Endothelial cell (in vitro differentiated cells): ENCODE measurements at regions not wholly inside any gene's neighbourhood (a gene's known extent, or its start where the extent isn't known, plus 50 kb on each side); places are given as distances from the start of the nearest gene placed in this dataset.

Experiments used
- DNase-seq: peaks from one replicate; pipeline ENCODE4 v3.0.0; 2021; ENCODE audit warnings: low spot score
- H3K27ac Mint-ChIP-seq: one replicate; pipeline ENCODE4 v1.8.0; 2021; ENCODE audit warnings: mixed read lengths, inconsistent platforms; ENCODE audit not compliant: unreplicated experiment
- H3K27me3 Mint-ChIP-seq: one replicate; pipeline ENCODE4 v1.8.0; 2021; ENCODE audit warnings: mild to moderate bottlenecking, moderate library complexity, mixed read lengths, inconsistent platforms; ENCODE audit not compliant: unreplicated experiment
- H3K36me3 Mint-ChIP-seq: one replicate; pipeline ENCODE4 v1.8.0; 2021; ENCODE audit warnings: mild to moderate bottlenecking, low read depth, mixed read lengths, inconsistent platforms; ENCODE audit not compliant: unreplicated experiment
- H3K4me1 Mint-ChIP-seq: one replicate; pipeline ENCODE4 v1.8.0; 2021; ENCODE audit warnings: mild to moderate bottlenecking, mixed read lengths, inconsistent platforms; ENCODE audit not compliant: unreplicated experiment
- H3K4me3 Mint-ChIP-seq: one replicate; pipeline ENCODE4 v1.8.0; 2021; ENCODE audit warnings: mild to moderate bottlenecking, mixed read lengths, inconsistent platforms; ENCODE audit not compliant: unreplicated experiment
- H3K9me3 Mint-ChIP-seq: one replicate; pipeline ENCODE4 v1.8.0; 2021; ENCODE audit warnings: mixed read lengths, inconsistent platforms; ENCODE audit not compliant: unreplicated experiment
- TF ChIP-seq, protein P1 (sequence below): fragments of 200-600 bp; sonication (generic); IDR thresholded peaks from one replicate; pipeline ENCODE4 v1.5.0; 2021; ENCODE audit warnings: antibody characterized with exemption; ENCODE audit not compliant: unreplicated experiment

DNA sequence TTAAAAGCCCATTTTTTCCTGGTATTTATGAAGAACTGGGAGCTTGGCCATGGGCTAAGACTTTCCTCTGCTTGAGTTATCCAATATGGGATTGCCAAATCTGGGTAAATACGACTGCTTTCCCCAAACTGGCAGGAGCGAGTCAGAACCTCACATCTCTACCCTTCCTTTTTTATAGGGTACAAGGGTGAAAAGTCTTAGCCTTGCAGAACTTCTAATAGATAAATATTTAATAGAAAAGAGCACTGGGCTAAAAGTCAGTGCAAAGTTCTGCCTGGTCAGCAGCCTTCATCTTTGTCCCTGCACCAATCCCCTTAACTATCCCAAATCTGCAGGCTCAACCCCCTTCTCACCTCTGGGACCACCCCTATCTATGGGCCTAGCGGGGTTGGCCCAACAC lies 61.6 kb upstream of the ACSL1 start:
- no peak for DNase-seq
- no peaks in the 10 kb centered on the region for H3K9me3 Mint-ChIP-seq
- peaks cover 3% of the 10 kb centered on the region for H3K27me3 Mint-ChIP-seq
- H3K4me3 Mint-ChIP-seq, result no peak overlapping the region
- no peak overlapping the region for H3K27ac Mint-ChIP-seq
- peaks cover 2% of the 10 kb centered on the region for H3K4me1 Mint-ChIP-seq
- peaks cover 3% of the 10 kb centered on the region for H3K36me3 Mint-ChIP-seq
- TF ChIP-seq, protein P1, sequence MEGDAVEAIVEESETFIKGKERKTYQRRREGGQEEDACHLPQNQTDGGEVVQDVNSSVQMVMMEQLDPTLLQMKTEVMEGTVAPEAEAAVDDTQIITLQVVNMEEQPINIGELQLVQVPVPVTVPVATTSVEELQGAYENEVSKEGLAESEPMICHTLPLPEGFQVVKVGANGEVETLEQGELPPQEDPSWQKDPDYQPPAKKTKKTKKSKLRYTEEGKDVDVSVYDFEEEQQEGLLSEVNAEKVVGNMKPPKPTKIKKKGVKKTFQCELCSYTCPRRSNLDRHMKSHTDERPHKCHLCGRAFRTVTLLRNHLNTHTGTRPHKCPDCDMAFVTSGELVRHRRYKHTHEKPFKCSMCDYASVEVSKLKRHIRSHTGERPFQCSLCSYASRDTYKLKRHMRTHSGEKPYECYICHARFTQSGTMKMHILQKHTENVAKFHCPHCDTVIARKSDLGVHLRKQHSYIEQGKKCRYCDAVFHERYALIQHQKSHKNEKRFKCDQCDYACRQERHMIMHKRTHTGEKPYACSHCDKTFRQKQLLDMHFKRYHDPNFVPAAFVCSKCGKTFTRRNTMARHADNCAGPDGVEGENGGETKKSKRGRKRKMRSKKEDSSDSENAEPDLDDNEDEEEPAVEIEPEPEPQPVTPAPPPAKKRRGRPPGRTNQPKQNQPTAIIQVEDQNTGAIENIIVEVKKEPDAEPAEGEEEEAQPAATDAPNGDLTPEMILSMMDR, result no peak

DNA sequence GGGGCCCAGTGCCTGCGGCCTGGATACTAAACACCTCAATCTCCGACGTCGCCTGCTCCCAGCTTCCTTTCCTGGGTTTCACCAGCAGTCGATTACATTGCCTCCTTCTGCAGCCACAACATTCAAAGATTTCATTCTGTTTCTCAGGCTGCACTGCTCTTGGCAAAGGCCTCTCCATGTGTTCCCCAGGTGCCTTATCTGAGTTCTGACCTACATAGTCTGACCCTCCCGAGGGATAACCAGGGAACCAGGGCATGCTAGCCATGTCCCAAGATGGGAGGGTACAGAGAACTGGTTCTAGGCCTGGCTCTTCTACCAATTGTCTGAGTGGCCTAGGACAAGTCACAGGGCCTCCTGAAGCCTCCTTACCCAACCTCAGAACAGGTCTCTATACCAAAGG lies 62.2 kb upstream of the ACSL1 start:
- peaks cover 3% of the 10 kb centered on the region for H3K27me3 Mint-ChIP-seq
- H3K36me3 Mint-ChIP-seq, result peaks cover 3% of the 10 kb centered on the region
- H3K9me3 Mint-ChIP-seq, result no peaks in the 10 kb centered on the region
- peaks cover 2% of the 10 kb centered on the region for H3K4me1 Mint-ChIP-seq
- H3K4me3 Mint-ChIP-seq, result no peak overlapping the region
- no peak for DNase-seq
- TF ChIP-seq, protein P1, result no peak
- H3K27ac Mint-ChIP-seq, result no peak overlapping the region

DNA sequence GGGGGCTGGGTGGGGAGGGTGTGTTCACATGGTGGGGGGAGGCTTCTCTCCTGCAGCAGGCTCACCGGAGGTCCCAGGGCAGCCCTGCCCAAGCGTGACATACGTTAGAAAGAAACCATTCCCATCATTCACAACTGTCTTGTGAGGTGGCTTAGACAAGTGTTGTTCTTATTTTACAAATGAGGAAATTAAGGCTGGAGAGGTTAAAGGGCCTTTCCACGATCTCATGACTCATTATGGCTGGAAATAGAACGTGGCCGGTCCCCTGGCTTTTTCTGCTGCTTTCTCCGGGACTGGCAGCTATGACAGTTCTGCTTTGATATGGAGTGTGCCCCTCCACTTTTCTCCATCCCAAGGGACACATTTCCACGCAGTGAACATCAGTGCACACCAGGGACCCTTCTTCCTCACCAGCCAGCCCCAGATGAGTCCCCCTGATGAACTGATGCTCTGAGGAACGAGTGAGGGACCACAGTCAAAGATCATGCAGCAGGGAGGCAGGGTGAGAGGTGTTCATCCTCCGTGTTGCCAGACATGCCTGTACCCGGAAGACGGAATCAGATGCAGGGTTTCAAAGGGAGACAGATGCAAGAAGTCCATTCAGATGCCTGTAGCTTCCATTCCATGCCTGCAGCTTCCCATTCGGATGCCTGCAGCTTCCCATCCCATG lies 64.0 kb upstream of the ACSL1 start:
- Mint-ChIP-seq H3K4me3 (no peak overlapping the region), H3K4me1 (no peaks in the 10 kb centered on the region), H3K27ac (no peak overlapping the region), H3K9me3 (no peaks in the 10 kb centered on the region), H3K36me3 (no peaks in the 10 kb centered on the region), H3K27me3 (peaks cover 3% of the 10 kb centered on the region)
- no peak for DNase-seq
- TF ChIP-seq, protein P1, result no peak

DNA sequence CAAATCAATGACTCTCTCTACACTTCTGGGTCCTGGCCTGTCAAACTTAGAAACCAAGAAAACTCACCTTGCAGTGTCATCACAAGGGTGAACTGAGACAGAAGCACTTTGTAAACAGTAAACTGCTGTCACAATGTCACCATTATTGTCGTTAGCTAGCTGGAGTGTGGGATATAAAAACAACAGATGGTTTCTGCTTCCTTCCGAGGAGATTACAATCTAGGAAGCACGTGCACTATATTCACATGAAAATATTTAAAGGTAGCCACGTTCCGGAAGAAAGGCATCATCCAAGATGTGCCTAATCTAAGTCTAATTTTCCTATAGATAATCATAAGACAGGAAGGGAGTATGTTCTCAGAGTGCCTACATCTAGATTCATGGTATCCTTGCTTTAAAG lies 64.7 kb upstream of the ACSL1 start:
- Mint-ChIP-seq H3K36me3 (no peaks in the 10 kb centered on the region), H3K27ac (no peak overlapping the region), H3K4me3 (no peak overlapping the region), H3K4me1 (no peaks in the 10 kb centered on the region), H3K9me3 (no peaks in the 10 kb centered on the region), H3K27me3 (peaks cover 3% of the 10 kb centered on the region)
- no peak for DNase-seq
- TF ChIP-seq, protein P1, result no peak

DNA sequence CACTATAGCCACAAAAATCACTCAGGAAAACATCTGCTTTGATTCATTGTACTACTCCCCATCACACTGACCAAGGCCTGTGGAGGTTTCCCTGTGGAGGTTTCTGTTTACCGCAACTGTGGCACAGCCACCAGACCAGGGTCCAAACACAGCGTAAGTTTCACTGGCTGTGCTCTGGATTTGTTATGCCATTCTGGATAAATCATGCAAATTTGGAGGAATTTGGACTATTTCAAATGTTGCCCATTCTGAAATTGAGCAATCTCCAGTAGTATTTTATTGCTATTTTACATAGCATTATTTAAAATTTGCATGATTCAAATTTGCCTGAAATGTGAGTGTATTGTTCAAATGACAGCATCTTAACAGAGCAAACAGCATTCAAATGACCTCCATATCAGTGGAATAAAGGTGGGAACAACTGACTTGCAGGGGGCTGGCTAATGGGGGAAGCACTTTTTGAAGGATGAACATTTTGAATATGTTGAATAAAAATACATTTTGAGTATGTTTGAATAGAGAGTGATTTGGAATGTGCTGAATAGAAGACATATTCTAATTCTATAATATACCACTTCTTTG lies 66.1 kb upstream of the ACSL1 start:
- Mint-ChIP-seq H3K27me3 (peaks cover 3% of the 10 kb centered on the region), H3K9me3 (no peaks in the 10 kb centered on the region), H3K4me3 (no peak overlapping the region), H3K27ac (no peak overlapping the region), H3K4me1 (no peaks in the 10 kb centered on the region), H3K36me3 (no peaks in the 10 kb centered on the region)
- TF ChIP-seq, protein P1, result no peak
- DNase-seq, result no peak
